Spleen (tissue), 11 donors: ENCODE measurements at regions not wholly inside any gene's neighbourhood (a gene's known extent, or its start where the extent isn't known, plus 50 kb on each side); places are given as distances from the start of the nearest gene placed in this dataset.

Experiments used
- DNase-seq: peaks from one replicate; pipeline ENCODE4 v3.0.0-alpha.2; 2020
- H3K27ac ChIP-seq, 8 donors: fragments of 200-600 bp; sonication (generic) in 7 of 8; 1 replicate in 4 of 8; 2 replicates in 4 of 8; pipeline versions ENCODE4 v1.5.0 to v1.8.0; 2016 to 2021; ENCODE audit warnings: inconsistent platforms in 4 of 8, mild to moderate bottlenecking in 4 of 8, moderate library complexity in 1 of 8
- H3K27me3 ChIP-seq, 7 donors: fragments of 200-600 bp; sonication (generic) in 6 of 7; replicated peaks in 1 of 7; 1 replicate in 4 of 7; 2 replicates in 3 of 7; pipeline versions ENCODE4 v1.5.0 to v1.8.0; 2016 to 2021; ENCODE audit warnings: inconsistent platforms in 3 of 7, mild to moderate bottlenecking in 1 of 7
- H3K36me3 ChIP-seq, 6 donors: fragments of 200-600 bp; sonication (generic) in 5 of 6; 1 replicate in 4 of 6; 2 replicates in 2 of 6; pipeline versions ENCODE4 v1.5.0 to v1.8.0; 2016 to 2021; ENCODE audit warnings: inconsistent platforms in 2 of 6
- H3K4me1 ChIP-seq, 6 donors: fragments of 200-600 bp; sonication (generic) in 5 of 6; 1 replicate in 3 of 6; 2 replicates in 3 of 6; pipeline versions ENCODE4 v1.5.0 to v1.8.0; 2016 to 2021; ENCODE audit warnings: inconsistent platforms in 3 of 6
- H3K4me3 ChIP-seq, 8 donors: fragments of 200-600 bp; sonication (generic) in 7 of 8; 1 replicate in 4 of 8; 2 replicates in 4 of 8; pipeline versions ENCODE4 v1.5.0 to v1.8.0; 2016 to 2021; ENCODE audit warnings: inconsistent platforms in 4 of 8, mild to moderate bottlenecking in 4 of 8, moderate library complexity in 2 of 8
- H3K9me3 ChIP-seq, 8 donors: fragments of 200-600 bp; sonication (generic) in 7 of 8; 1 replicate in 4 of 8; 2 replicates in 4 of 8; pipeline versions ENCODE4 v1.5.0 to v1.8.0; 2016 to 2021; ENCODE audit warnings: inconsistent platforms in 4 of 8
- CTCF ChIP-seq, 11 experiments: fragments of 200-600 bp in 7 of 11; fragments of 450-650 bp in 4 of 11; sonication (generic) in 4 of 11; IDR thresholded peaks in 8 of 11; conservative IDR thresholded peaks in 3 of 11; 1 replicate in 7 of 11; 2 replicates in 4 of 11; pipeline versions ENCODE4 v1.4.0 to v1.8.0; 2016 to 2021; ENCODE audit warnings: antibody characterized with exemption in 11 of 11, inconsistent platforms in 4 of 11, mild to moderate bottlenecking in 1 of 11
- POLR2A ChIP-seq, 3 donors: fragments of 450-650 bp; IDR thresholded peaks; one replicate each; pipeline ENCODE4 v1.5.1; 2017; ENCODE audit warnings: antibody characterized with exemption in 3 of 3, mild to moderate bottlenecking in 1 of 3
- POLR2AphosphoS5 ChIP-seq, 3 donors: sonication (generic); formaldehyde crosslinking; IDR thresholded peaks; one replicate each; pipeline ENCODE4 v1.5.1; 2017; ENCODE audit warnings: antibody characterized with exemption in 3 of 3
- WGBS, 5 donors: extraction: QIAGEN DNeasy Blood & Tissue Kit in 3 of 5; methylation state at CpG; one replicate each; pipeline versions ENCODE4 v1.1.5 to v1.1.7; 2013 to 2018; 5-methylcytosine and 5-hydroxymethylcytosine counted together
- intact Hi-C: fragments of 100-400 bp; cut with DNase I; formaldehyde crosslinking; loops from one replicate; pipeline ENCODE4 v1.15.0; 2023; ENCODE audit warnings: low total_unique reads
- donor health status: healthy with polysubstance abuse.
- donor health status: DM: no; HTN: no; CAD: no; lungs with moderate emphysema.
- donor health status: DM: no; HTN: no; CAD: no.
- donor health status: Bipolar disorder and iron deficiency.
- donor health status: healthy.
- donor health status: DM: no; HTN: no; CAD: no.
- donor health status: DM: yes; HTN: yes; CAD: no.

- no peak overlapping the region for H3K4me3 ChIP-seq
- WGBS, 5 donors = 72 to 88% (median 80%) methylated on average over 1 of the region's 1 CpG
- TF ChIP-seq POLR2AphosphoS5 (IDR thresholded peaks at IDR 0.05) (no peak), POLR2A (IDR thresholded peaks at IDR 0.05) (no peak), CTCF (IDR thresholded peaks at IDR 0.05 in 8 of 11, conservative IDR thresholded peaks at IDR 0.05 in 3 of 11) (no peak)
- no peak overlapping the region for H3K27ac ChIP-seq
- H3K36me3 ChIP-seq = no peaks in the 10 kb centered on the region
- no peak for DNase-seq
- H3K27me3 ChIP-seq = no peaks in the 10 kb centered on the region
- intact Hi-C loops = no loop called here
- H3K4me1 ChIP-seq = no peaks in the 10 kb centered on the region
- H3K9me3 ChIP-seq = no peaks in the 10 kb centered on the region
Observed at GRCh38 chr11:105392556-105392955, 217.3 kb upstream of the GRIA4 start.

DNA sequence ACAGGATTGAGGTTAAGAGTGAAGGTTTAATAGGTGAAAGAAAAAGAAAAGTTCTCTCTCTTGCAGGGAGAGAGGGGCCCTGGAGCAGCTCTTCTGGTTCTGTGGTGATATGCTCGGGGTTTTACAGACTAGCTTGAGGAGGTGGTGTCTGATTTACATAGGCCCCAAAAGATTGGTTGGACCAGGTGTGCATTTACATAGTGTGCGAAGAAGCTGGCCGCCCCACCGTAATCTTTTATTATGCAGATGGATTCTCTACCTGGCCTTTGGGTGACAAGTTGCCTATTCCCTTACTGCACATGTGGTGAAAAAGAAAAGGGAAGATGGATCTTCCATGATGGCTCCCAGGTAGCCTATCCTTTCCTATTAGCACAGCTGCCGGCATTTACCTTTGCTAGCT lies 219.9 kb upstream of the GRIA4 start:
- intact Hi-C loops = no loop called here
- Histone ChIP-seq H3K9me3 (no peaks in the 10 kb centered on the region), H3K27me3 (no peaks in the 10 kb centered on the region), H3K4me3 (no peak overlapping the region), H3K36me3 (no peaks in the 10 kb centered on the region), H3K4me1 (no peaks in the 10 kb centered on the region), H3K27ac (no peak overlapping the region)
- 82 to 95% (median 90%) methylated on average over 5 of the region's 5 CpGs for WGBS, 5 donors
- TF ChIP-seq POLR2AphosphoS5 (IDR thresholded peaks at IDR 0.05) (no peak), CTCF (IDR thresholded peaks at IDR 0.05 in 8 of 11, conservative IDR thresholded peaks at IDR 0.05 in 3 of 11) (no peak), POLR2A (IDR thresholded peaks at IDR 0.05) (no peak)
- DNase-seq = no peak

DNA sequence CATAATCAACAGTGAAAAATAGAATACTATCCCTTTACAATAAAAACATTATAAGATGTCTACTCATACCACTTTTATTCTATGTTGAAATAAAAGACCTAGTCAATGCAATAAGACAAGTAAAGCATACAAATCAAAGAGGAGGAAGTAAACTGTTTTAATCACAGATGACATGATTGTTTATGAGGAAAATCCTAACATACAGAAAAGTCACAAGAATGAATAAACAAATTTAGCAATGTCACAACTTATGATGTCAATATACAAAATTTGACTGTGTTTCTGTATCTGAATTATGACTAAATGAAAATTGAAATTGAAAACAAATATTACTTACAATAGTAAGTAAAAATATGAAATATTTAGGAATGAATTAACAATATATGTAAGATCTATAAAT lies 221.9 kb upstream of the GRIA4 start:
- TF ChIP-seq CTCF (IDR thresholded peaks at IDR 0.05 in 8 of 11, conservative IDR thresholded peaks at IDR 0.05 in 3 of 11) (no peak), POLR2A (IDR thresholded peaks at IDR 0.05) (no peak), POLR2AphosphoS5 (IDR thresholded peaks at IDR 0.05) (no peak)
- Histone ChIP-seq H3K36me3 (no peaks in the 10 kb centered on the region), H3K27ac (no peak overlapping the region), H3K4me1 (no peaks in the 10 kb centered on the region), H3K4me3 (no peak overlapping the region), H3K9me3 (no peaks in the 10 kb centered on the region), H3K27me3 (no peaks in the 10 kb centered on the region)
- DNase-seq = no peak
- intact Hi-C loops = no loop called here

DNA sequence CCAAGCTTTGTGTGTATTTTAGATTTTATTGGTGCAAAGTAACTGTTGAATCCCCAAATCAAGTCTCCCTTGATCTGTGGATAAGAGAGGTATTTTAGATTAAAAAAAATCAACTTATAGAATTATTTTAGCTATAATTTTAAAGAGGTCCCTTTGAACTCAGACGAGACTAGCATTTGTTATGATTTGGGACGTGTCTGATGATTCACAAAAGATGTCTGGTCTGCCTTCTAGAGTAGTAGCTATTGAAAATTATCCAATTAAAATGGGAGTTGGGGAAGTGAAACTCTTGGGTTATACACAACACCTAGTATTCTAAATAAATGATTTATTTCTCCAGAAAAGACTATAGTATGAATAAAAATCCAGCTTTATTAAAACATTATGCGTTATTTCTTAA lies 227.9 kb upstream of the GRIA4 start:
- H3K4me3 ChIP-seq = no peak overlapping the region
- no peak overlapping the region for H3K27ac ChIP-seq
- no peaks in the 10 kb centered on the region for H3K27me3 ChIP-seq
- H3K4me1 ChIP-seq = no peaks in the 10 kb centered on the region
- H3K9me3 ChIP-seq = peaks cover 0 to under 1% (median 0%) of the 10 kb centered on the region in 8 donors
- intact Hi-C loops = no loop called here
- no peaks in the 10 kb centered on the region for H3K36me3 ChIP-seq
- 76 to 87% (median 84%) methylated on average over 3 of the region's 3 CpGs for WGBS, 5 donors
- TF ChIP-seq POLR2A (IDR thresholded peaks at IDR 0.05) (no peak), POLR2AphosphoS5 (IDR thresholded peaks at IDR 0.05) (no peak), CTCF (IDR thresholded peaks at IDR 0.05 in 8 of 11, conservative IDR thresholded peaks at IDR 0.05 in 3 of 11) (no peak)
- no peak for DNase-seq
